ENCODE measurements at regions not wholly inside any gene's neighbourhood (a gene's known extent, or its start where the extent isn't known, plus 50 kb on each side); places are given as distances from the start of the nearest gene placed in this dataset.

- no peak for TF ChIP-seq CHD2 (IDR thresholded peaks at IDR 0.05; ENCODE audit: low read length, partially characterized antibody)
Measured at GRCh38 chr7:157475601-157476000, 138.8 kb downstream of the DNAJB6 start (continued).

- H3K9me3 ChIP-seq, result peaks cover 26% of the 10 kb centered on the region
- H3K4me1 ChIP-seq, result no peaks in the 10 kb centered on the region
- no peak for FAIRE-seq
- no peak for DNase-seq (ENCODE audit: low read depth in 1 of 2, low spot score in 1 of 2)
- WGBS (ENCODE audit: missing lambda C conversion rate), result 37% methylated on average over 8 of the region's 8 CpGs
- H3K27ac ChIP-seq, result no peak overlapping the region
- no peak overlapping the region for H3K4me3 ChIP-seq
- ATAC-seq, result no peak
- ChIA-PET POLR2A (no interaction called here), CTCF (no interaction called here)
- H3K4me2 ChIP-seq, result no peak overlapping the region
- TF ChIP-seq PHF8 (IDR thresholded peaks at IDR 0.05; ENCODE audit: borderline replicate concordance, low read depth) (no peak), CTCF (IDR thresholded peaks at IDR 0.05) (no peak), ZFP36 (IDR thresholded peaks at IDR 0.05; ENCODE audit: borderline replicate concordance, partially characterized antibody) (no peak), SREBF2 (IDR thresholded peaks at IDR 0.05) (no peak), POLR2A (IDR thresholded peaks at IDR 0.05; ENCODE audit: low read length) (no peak), ATOH8 (CRISPR knock-in tag; IDR thresholded peaks at IDR 0.05; ENCODE audit: low read depth) (no peak), MAX (IDR thresholded peaks at IDR 0.05) (no peak), KDM5A (IDR thresholded peaks at IDR 0.05) (no peak), HDAC2 (IDR thresholded peaks at IDR 0.05) (no peak), FOXS1 (CRISPR knock-in tag; IDR thresholded peaks at IDR 0.05) (no peak), RARB (CRISPR knock-in tag; IDR thresholded peaks at IDR 0.05) (no peak), JUN (IDR thresholded peaks at IDR 0.05) (no peak), REST (IDR thresholded peaks at IDR 0.05) (no peak)
Measured at GRCh38 chr7:157476201-157476600, 139.4 kb downstream of the DNAJB6 start.

- ATAC-seq (peak; percentile 13 to 36; a peak in 4 of 6 replicates), DNase-seq (ENCODE audit: low read depth in 1 of 2, low spot score in 1 of 2) (no peak), FAIRE-seq (no peak)
- Histone ChIP-seq H3K4me2 (no peak overlapping the region), H3K4me1 (no peaks in the 10 kb centered on the region), H3K4me3 (no peak overlapping the region), H3K9me3 (peaks cover 23% of the 10 kb centered on the region), H3K27ac (no peak overlapping the region)
- POLR2A ChIA-PET, result no interaction called here
- CTCF ChIA-PET, result no interaction called here
- no peak for TF ChIP-seq HDAC2 (IDR thresholded peaks at IDR 0.05)
- TF ChIP-seq POLR2AphosphoS2 (conservative IDR thresholded peaks at IDR 0.05; ENCODE audit: low read length), result no peak
- no peak for TF ChIP-seq FOXS1 (CRISPR knock-in tag; IDR thresholded peaks at IDR 0.05)
- no peak for TF ChIP-seq JUNB (IDR thresholded peaks at IDR 0.05)
- TF ChIP-seq EHMT2 (IDR thresholded peaks at IDR 0.05; ENCODE audit: low read depth), result no peak
- no peak for TF ChIP-seq CTCF (IDR thresholded peaks at IDR 0.05)
- no peak for TF ChIP-seq ATOH8 (CRISPR knock-in tag; IDR thresholded peaks at IDR 0.05; ENCODE audit: low read depth)
- no peak for TF ChIP-seq TFCP2L1 (CRISPR knock-in tag; IDR thresholded peaks at IDR 0.05)
- TF ChIP-seq MYC (IDR thresholded peaks at IDR 0.05; ENCODE audit: borderline replicate concordance, low read length), result no peak
- no peak for TF ChIP-seq KDM1A (IDR thresholded peaks at IDR 0.05; ENCODE audit: low read depth)
- TF ChIP-seq CHD2 (IDR thresholded peaks at IDR 0.05; ENCODE audit: low read length, partially characterized antibody), result no peak
- TF ChIP-seq FOSL2 (IDR thresholded peaks at IDR 0.05), result no peak
- TF ChIP-seq FOSL2 (CRISPR knock-in tag; IDR thresholded peaks at IDR 0.05), result no peak
- TF ChIP-seq E2F6 (IDR thresholded peaks at IDR 0.05; ENCODE audit: borderline replicate concordance, low read depth), result no peak
- TF ChIP-seq HEYL (CRISPR knock-in tag; IDR thresholded peaks at IDR 0.05), result no peak
- WGBS (ENCODE audit: missing lambda C conversion rate), result 64% methylated on average over 17 of the region's 17 CpGs
Measured at GRCh38 chr7:157476654-157477549, 140.1 kb downstream of the DNAJB6 start.
